RCC 7860 (cell line): ENCODE measurements at regions not wholly inside any gene's neighbourhood (a gene's known extent, or its start where the extent isn't known, plus 50 kb on each side); places are given as distances from the start of the nearest gene placed in this dataset.

Experiments used
- DNase-seq: peaks from one replicate; pipeline ENCODE4 v3.0.0-alpha.2; 2015; ENCODE audit warnings: low spot score
- FAIRE-seq: peaks from 2 replicates; lab custom pipeline; 2012; peaks lifted over from hg19 to GRCh38; lab: Jason Lieb, UNC

DNA sequence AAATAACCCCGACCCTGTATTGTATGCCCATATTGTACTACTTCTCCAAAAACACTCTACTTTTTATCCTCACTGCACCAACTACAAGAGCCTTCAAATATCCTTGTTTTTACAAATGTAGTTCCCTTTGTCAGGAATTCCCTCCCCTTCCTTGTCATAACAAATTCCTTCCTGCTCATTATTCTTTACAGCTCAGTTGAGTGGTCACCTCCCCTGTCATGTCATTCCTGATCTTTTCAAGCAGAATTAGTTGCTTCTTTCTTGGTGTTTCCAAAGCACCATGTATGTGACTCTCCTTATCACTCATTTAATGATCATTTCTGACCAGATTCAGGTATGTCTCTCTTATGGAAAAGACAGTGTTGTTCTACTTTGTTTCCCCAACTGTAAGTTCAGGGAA, 194.2 kb upstream of the SMC2 start:
- DNase-seq (no peak), FAIRE-seq (no peak)

DNA sequence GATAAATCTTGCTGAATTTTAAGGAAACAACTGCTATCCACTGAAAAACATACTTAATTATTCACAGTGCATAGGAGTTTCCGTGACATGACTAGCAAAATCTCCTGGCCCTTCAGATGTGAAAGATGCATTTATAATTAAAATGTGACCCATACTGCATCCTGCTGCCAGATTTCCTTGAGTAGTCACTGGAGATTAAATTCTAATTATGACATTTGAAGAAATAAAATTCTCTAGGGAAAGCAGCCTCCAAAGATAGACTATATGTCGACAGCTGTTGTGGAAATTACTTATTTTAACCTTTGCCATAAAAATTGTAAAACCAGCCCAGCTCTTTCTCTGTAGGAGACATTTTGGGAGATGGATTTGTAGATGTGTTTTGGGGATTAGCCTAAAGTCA, 193.6 kb upstream of the SMC2 start:
- FAIRE-seq: no peak
- DNase-seq: no peak

DNA sequence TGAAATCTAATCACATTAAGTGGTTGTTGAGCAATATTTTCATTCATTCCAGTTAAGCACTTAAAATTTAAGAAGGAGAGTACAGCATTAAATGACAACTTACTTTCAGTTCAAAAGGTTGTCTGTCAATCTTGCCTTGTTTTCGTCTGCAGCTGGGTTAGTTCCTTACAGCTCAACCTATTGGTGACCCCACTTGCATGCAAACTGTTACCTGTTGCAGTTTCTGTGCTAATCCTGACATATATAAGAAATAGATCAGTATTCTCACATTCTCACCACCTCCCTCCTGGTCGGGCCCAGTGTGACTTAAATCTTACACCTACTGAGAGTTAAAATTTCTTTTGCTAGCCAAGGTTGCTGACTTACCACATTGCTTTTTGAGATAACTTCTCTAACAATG, 191.8 kb upstream of the SMC2 start:
- FAIRE-seq (no peak), DNase-seq (no peak)

DNA sequence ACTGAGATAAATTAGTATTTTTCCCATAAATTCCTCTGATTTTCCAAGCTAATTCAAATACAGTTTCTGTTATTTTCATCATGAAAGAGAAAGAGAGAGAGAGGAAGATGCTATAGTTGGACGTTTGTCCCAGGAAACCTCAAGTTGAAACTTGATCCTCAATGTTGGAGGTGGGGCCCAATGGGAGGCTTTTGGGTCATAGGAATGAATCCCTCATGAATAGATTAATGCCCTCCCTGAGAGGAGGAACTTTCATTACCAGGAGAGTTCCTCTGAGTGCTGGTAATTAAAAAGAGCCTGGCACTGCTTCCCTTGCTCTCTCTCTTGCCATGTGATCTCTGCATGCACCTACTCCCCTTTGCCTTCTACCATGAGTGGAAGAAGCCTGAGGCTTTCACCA, 189.9 kb upstream of the SMC2 start:
- DNase-seq (no peak), FAIRE-seq (no peak)

DNA sequence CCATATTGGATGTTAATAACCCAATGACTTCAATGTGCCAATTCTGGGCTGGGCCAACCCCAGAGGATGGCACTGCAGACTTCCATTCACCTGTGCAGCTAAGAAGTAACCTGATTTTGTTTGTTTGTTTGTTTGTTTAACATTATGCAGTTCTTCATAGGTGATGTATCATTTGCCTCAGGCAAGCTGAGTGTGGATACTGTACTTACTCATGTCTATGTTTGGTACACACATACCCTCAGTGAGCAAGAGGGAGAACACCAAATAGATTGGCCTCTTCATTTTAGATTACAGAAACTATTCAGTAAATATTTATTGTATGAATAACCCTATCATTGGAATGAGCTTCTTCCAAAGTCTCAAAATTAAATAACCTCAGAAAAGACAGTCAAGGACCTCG, 180.2 kb upstream of the SMC2 start:
- FAIRE-seq: no peak

DNA sequence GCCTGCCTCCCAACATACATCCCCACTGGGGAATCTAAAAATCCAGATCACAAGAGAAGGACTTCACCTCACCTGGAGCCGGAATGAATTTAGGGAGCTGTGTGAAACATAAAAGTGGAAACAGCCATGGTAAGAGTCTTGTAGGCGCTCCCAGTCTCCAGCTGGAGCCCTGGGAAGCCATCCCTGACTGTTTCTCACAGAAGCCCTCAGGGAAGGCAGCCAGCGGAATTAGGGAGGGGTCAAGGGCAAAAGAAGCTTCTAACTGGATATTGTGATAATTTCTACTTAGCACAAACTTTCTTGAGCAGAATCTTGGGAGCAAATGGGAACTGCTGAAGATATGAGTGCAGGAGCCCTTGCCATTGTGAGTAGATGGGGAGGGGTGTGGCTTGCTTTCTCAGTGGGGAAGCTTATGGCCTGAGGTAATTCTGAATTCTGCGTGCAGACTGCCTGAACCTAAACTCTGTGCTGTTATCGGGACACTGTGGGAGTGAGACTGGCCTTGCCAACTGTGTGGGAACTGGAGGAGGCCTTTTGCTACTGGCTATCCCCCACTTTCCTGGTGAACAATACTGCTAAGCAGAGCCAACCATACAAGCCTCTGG, 174.4 kb upstream of the SMC2 start:
- FAIRE-seq: no peak
- DNase-seq: no peak

More for the DNA sequence above, 180.2 kb upstream of the SMC2 start:
- DNase-seq: no peak

DNA sequence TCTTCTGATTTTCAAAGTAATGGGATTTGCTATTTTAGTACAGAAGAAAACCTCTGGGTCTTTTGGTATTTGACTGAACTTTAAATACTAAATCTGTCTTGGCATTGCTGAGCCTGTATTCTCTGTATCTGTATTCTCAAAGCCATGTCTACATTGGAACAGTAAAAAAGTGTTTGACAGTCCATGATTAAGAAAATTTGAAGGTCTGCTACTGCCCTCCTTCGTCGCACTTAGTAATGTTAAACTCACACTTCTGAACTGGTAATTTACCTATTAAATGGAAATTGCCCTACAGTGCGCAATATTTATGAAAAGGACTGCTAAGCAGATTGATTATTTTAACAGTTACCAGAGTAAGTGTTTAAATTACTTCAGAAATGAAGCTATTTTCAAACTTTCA, 165.7 kb upstream of the SMC2 start:
- no peak for FAIRE-seq
- DNase-seq: no peak

DNA sequence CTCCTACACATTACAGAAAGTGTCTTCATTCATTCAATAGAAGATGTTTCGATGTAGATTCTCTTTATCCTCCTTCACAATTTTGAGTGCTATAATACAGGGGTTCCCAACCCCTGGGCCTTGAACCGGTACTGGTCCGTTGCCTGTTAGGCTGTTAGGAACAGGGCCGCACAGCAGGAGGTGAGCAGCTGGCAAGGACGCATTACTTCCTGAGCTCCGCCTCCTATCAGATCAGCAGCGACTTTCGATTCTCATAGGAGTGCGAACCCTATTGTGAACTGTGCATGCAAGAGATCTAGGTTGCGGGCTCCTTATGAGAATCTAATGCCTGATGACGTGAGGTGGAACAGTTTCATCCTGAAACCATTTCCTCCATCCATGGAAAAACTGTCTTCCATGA, 153.0 kb upstream of the SMC2 start:
- no peak for DNase-seq
- no peak for FAIRE-seq

DNA sequence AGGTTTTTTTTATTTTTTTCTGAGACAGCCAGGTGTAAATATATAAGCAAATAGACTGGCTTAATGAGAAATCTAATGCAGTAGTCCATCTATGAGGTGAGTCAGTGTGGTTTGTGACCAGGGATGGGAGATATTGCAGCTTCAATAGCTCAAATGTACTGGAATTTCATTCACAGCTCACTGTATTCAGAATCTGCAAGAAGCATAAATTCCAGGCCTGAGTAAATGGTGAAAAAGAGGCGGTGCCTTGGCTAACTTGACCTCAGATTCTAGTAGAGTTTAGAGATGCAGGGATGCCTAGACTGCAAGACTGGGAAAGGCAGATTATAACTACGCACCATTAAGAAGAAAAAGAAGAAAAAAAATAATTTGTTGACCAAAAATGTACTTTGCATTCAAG, 151.9 kb upstream of the SMC2 start:
- no peak for FAIRE-seq
- no peak for DNase-seq

DNA sequence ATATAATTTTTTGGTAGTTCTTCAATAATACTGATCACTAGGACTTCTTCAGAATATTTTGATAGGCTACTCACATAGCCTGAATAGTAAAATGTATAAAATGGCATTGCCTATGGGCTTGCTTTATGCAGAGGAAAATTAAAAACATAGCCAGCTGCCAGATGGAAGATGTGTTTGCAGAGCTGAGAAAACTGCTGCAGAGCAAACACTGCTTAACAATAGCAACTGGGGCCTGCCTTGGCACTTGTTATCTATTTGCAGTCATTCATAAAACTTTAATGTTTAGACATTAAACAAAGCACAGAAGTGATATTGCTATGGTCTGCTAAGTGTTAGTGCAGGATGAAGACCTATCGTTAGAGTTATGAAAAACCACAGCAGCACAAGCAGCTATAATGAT, 151.5 kb upstream of the SMC2 start:
- DNase-seq (no peak), FAIRE-seq (no peak)

DNA sequence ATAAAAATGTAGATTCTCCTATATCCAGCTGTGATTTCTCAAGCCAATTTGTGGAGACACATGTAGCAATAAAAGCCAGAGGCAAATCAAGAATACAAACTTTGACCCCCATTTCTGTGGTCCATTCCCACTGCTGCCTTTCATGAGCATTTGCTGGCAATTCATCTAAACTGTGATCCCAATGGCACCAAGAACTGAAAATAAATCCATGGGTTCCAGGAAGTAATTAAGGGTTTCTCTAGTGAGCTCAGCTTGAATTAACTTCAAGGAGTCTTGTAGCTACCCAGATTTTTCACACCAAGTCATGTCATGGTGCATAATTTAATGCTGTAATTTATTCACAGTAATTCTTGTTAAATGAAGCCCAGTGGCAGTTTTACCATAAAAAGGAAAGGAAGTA, 145.0 kb upstream of the SMC2 start:
- no peak for FAIRE-seq
- DNase-seq: no peak

DNA sequence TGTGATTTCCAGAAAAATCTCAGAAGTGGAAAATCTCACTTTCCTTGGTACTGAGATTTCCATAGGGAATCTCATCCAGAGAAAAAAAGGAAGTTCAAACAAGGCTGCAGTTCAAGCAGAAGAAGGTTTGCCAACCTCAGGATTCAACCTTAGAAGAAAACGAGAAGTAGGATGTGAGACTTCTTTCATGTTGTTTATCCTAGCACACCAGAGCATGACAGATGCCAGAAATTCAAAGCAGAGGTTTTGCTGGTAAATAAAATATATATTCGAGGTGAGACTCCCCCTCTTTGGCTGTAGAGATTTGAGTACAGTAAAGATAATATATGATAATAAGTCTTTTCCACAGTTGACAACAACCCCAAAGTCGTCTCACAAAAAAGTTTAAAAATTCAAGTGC, 116.9 kb upstream of the SMC2 start:
- FAIRE-seq (no peak), DNase-seq (no peak)

DNA sequence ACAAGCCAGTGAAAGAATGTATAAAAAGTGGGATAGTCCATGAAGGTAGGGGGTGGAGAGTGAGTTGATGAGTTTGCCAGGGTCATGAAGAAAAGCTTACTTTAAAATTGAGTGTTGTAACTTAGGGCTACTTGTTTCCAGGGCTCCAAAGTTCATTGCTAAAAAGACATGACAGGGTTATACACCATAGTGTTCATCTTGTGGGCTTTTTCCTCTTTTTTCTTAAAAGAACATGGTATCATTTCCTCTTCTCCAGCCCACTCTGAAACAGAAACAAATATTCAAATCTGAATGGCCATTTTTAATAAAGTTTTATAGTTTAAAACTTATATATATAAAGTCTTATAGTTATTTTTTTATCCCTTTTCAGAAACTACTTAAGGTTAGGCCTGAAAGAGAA, 115.7 kb upstream of the SMC2 start:
- DNase-seq (no peak), FAIRE-seq (no peak)

DNA sequence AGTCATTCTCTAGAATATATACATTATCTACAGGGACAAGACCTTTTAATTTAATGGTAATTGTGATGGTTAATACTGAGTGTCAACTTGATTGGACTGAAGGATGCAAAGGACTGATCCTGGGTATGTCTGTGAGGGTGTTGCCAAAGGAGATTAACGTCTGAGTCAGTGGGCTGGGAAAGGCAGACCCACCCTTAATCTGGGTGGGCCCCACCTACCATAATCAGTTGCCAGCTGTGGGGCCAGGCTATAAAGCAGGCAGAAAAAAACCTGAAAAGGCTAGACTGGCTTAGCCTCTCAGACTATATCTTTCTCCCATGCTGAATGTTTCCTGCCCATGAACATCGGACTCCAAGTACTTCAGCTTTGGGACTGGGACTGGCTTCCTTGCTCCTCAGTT, 112.2 kb upstream of the SMC2 start:
- DNase-seq: no peak
- no peak for FAIRE-seq

DNA sequence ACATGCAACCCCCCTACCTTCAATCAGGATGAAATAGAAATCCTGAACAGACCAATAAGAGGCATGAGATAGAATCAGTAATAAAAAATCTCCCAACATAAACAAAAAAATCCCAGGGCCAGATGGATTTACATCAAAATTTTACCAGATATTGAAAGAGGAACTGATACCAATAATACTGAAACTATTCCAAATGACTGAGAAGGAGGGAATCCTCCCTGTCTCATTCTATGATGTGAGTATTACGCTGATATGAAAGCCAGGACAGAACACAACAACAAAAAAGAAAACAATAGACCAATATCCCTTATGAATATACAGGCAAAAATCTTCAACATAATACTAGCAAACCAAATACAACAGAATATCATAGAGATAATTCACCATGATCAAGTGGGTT, 109.0 kb upstream of the SMC2 start:
- no peak for DNase-seq
- no peak for FAIRE-seq

DNA sequence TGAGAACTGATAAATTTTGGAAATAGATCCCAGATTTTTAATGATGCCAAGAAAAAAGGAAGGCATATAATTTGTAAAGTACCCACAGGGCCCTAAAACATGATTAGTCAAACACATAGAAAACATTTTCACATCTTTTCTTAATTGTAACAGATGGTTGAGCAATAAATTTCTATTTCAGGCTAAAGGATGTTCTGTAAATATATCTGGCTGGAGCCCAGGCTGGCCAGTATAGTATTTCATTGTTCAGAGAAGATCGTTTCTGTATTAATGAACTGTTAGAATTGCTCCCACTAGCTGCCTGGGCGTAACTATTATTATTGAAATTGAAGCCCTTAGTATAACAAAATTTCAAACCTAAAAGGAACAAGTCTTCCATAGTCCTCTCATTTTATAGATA, 105.3 kb upstream of the SMC2 start:
- FAIRE-seq: no peak
- no peak for DNase-seq

DNA sequence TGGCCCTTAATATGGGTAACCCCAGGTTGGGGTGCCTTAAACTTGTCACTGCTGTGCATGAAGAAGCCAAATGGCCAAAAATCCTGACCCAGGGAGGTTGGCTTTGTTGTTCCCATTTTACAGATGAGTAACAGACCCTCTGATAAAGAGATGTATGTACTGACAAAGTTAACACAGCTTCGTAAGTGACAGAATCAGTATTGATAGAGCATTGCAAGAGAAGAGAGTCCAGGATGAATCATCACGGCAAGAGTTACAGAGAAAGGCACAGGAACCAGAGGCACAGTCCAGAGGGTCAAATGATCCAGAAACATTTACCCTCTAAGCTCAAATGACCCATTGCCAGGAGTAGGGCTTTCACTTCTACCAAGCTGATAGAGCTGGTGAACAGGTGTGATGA, 103.8 kb upstream of the SMC2 start:
- no peak for FAIRE-seq
- no peak for DNase-seq

DNA sequence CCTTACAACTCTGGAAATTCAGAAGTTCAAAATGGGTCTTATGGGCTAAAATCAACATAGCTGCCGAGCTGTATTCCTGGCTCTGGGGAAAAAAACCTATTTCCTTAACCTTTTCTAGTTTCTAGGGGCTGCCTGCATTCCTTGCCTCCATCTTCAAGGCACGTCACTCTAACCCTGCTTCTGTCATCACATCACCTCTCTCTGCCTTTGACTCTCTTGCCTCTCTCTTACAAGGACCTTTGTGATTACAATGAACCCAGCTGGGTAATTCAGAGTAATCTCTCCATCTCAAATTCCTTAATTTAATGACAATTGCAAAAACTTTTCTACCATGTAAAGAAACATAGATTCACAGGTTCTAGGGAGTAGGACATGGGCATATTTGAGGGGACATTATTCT, 103.1 kb upstream of the SMC2 start:
- DNase-seq (no peak), FAIRE-seq (no peak)

DNA sequence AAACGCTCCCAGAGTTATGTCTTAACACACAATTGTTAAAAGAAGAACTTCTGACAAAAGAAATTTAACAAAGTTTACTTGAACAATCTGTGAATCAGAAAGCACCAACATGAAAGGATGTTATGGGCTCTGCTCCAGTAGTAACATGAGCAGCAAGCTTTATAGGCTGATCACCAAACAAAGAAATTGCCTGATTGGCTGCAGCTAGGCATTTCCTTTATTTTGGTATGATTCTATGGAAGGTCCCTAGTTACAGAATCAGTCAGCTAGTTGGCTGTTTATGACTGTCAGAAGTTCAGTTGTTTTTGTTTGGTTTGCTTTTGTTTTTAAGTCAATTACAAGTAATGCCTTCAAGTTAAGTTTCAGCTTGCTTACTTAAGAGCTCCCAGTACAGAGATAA, 102.4 kb upstream of the SMC2 start:
- DNase-seq: no peak
- no peak for FAIRE-seq

DNA sequence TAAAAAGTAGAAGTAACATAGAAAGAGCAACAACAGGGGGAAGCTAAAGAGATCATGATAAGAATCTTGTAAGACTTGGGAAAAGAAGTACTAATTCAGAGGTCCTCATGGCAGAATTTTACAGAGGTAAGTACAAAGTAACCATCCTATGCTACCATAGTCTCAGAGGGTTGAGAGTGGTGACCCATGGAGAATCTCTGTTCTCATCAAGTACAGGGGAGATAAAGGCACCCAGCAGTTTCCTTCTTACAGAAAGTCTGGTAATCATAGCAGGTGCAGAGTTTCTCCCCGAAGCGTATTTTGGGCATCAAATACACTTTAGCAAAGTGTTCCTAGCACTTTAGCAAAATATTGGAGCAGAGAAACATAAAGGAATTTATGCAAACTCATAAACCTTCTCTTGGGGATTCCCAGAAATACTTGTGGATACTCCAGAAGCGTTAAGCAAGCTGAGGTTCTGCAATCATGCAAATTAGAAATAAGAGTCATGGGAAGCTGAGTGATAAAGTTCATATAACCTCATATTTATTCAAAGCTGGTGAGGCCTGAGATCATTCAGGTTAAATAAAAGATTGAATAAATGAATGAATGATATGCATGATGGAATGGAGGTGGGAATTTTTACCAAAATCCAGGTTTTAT, 101.0 kb upstream of the SMC2 start:
- FAIRE-seq (no peak), DNase-seq (no peak)

DNA sequence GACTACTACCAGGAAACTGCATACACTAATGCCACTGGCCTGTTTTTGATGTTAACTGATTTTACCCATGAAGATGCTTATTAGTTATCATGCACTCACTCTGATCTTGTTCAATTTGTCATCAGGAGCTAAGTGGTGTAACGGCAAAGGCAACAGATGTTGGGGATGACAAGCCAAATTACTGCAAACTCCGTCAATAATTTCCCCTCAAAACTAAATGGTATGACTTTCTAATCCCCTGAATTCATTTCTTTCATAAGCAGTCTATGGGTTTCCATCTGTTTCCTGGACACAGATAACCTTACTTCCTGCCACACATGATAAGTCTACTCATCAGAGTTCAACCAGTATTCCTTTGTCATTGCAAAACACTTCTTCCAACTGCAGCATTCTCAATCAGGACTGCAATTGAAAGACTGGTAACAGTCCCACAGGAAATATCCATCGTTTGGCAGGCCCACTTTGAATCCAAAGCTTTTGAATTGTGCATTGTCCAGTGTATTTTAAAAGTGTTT, 96.2 kb upstream of the SMC2 start:
- FAIRE-seq: no peak

DNA sequence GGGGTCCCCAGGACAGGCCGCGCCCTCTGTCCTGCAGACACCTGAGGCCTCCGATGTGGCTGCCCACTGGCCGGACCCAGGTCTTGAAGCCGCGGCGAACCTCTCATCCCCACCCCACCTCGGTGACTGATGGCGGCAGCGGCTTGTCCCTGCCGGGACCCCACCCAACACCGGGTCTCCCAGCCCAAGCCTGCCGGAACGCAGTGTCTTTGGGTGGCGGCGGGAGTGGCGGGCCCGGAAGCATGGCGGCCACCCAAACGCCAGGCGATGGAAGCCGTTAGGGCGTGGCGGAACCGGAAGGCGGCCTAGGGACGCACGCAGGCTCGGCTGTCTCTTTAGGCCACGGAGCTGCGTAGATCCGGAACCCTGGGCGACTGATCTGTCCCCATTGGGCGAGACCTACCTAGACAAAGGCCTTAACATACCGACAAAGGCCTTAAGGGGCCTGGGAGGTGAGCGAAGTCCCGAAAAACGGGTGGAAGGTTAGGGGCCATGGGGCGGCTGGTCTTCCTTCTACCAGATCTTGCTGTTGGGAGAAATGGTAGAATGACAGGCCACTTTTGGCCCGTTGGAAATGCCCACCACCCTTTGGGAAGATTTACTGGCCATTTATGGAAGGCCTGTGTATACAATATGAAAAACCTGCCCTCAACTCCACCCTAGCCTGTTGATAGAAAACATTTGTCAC, 94.6 kb upstream of the SMC2 start:
- no peak for DNase-seq
- FAIRE-seq: no peak

More for the DNA sequence above, 96.2 kb upstream of the SMC2 start:
- no peak for DNase-seq
